GM12865 (cell line): ENCODE measurements at regions not wholly inside any gene's neighbourhood (a gene's known extent, or its start where the extent isn't known, plus 50 kb on each side); places are given as distances from the start of the nearest gene placed in this dataset.

Source experiments
- DNase-seq: peaks from one replicate; pipeline ENCODE4 v3.0.0; 2010; ENCODE audit warnings: low read depth
- H3K4me3 ChIP-seq: 2 replicates; pipeline ENCODE4 v1.5.1; 2011; ENCODE audit warnings: mild to moderate bottlenecking, low read depth, low read length, control low read depth
- TF ChIP-seq, protein P1 (sequence below): IDR thresholded peaks from 2 replicates; pipeline ENCODE4 v1.5.1; 2011; ENCODE audit warnings: low read length, control low read depth, low read depth, inconsistent platforms; ENCODE audit not compliant: insufficient read depth; ENCODE audit errors: missing control alignments

DNA sequence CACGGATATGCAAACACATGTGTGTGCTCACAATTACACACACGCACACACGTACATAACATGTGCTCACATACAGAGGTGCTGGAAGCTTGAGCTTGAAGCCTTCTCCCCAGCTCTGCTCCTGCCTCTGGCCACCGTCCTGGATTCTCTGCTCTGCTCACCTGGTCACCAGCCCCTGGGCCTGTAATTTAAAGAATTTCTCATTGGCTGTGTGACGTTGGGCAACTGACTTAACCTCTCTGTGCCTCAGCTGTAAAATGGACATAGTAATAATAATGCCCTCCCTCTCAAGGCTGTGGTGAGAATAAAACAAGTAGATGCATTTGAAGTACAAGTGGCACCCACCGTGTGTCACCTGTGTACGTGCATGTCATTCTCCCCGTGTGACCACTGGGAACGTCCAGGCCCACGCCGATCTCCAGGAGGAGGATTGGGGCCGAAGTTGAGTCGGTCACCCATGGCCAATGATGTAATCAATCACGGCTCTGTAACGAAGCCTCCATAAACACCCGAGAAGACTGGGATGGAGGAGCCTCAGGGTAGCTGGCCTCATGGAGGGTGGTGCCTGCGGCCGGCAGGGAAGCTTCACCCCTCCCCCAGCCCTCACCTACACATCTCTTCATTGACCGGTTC is 160.9 kb upstream of the AFDN start:
- TF ChIP-seq, protein P1, sequence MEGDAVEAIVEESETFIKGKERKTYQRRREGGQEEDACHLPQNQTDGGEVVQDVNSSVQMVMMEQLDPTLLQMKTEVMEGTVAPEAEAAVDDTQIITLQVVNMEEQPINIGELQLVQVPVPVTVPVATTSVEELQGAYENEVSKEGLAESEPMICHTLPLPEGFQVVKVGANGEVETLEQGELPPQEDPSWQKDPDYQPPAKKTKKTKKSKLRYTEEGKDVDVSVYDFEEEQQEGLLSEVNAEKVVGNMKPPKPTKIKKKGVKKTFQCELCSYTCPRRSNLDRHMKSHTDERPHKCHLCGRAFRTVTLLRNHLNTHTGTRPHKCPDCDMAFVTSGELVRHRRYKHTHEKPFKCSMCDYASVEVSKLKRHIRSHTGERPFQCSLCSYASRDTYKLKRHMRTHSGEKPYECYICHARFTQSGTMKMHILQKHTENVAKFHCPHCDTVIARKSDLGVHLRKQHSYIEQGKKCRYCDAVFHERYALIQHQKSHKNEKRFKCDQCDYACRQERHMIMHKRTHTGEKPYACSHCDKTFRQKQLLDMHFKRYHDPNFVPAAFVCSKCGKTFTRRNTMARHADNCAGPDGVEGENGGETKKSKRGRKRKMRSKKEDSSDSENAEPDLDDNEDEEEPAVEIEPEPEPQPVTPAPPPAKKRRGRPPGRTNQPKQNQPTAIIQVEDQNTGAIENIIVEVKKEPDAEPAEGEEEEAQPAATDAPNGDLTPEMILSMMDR, result no peak
- no peak for DNase-seq
- no peak overlapping the region for H3K4me3 ChIP-seq

DNA sequence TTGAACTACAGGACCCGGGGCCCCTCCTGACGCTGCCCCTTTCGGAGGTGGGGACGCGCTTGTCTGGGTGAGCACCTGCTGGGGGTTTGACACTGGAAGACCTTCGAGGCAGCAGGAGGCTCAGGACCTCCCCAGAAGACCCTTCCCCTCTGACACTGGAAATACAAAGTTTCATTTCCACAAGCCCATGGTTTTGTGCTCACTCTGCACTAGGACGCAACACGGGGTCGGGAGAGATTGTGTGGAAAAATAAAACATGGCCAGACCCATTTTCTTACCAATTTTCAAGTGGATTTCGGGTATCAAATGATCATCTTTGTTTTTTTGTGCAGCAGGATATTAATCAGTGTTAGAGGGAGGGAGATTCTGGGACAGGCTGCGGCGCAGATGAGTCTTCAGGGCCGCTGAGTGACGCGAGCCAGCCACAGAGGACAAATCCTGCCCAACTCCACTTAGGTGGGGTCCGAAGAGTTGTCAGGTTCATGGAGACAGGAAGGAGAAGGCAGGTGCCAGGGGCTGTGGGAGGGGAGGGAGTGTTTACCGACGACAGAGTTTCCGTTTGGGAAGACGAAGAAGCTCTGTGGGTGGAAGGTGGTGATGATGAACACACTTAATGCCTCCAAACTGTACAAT is 160.0 kb upstream of the AFDN start:
- H3K4me3 ChIP-seq, result no peak overlapping the region
- no peak for DNase-seq
- TF ChIP-seq, protein P1, result no peak

DNA sequence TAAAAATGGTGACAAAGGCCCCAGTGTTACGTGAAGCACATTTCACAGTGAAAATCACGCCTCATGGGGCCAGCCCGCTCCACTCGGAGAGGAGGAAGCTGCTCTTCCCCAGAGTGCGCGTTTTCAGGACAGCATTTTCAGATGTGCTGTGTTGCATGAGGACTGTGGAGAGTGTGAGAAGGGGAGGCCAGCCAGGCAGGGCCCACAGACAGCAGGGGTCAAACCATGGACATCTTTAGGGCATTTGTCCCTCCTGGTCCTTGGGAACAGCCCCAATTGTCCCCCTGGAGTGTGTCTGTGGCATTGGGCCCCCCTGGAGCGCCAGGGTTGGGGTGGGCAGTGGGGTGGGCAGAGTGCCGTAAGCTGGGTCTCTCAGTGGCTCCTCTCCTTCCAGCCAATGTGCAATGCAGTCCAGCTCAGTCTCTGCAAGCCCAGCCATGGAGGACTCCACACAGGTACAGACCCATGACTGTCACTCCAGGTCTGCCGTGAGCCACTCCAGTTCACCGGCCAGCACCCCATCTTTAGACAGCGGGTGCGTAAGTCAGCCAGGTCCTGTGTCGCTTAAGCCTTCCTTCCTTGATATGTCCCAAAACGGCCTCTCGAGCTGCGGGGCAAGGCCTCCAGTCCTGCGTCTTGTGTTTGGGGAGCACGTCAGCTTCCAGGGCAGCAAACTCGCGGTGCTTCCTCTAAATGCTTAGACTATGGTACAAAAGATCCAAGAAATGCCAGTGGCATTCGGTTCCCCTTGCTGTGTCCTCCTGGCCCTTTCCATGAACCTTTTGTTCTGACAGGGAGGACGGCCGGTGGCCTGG is 159.3 kb upstream of the AFDN start:
- no peak for DNase-seq
- no peak overlapping the region for H3K4me3 ChIP-seq
- TF ChIP-seq, protein P1, result no peak

DNA sequence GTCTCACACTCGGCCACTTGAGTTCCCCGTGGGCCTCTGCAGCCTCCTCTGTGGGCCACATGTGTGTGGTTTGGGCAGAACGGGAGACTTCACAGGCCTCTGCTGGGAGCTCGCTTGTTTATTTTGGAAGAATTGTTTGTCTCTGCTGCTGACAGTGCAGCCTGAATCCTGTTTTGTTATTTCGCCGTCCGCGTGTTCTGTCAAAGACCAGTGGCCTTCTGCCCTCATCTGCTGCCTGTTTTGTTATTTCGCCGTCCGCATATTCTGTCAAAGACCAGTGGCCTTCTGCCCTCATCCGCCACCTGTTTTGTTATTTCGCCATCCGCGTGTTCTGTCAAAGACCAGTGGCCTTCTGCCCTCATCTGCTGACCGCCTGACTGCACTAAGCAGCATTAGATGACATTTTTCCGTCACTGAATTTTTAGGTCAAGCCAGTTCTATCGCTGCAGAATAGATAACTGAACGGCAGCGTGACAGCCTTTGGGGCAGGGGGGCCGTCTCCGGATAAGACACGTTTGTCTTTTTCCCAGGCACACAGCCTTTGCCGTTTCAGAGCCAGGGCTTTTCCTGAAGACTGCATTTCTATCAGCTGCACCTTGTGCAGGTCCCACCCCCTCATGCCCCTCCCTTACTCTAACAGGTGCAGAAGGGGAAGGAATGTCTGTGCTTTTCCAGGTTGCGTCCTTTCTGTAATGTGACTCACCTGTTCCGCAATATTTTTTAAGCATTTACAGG is 158.5 kb upstream of the AFDN start:
- no peak for DNase-seq
- TF ChIP-seq, protein P1, result no peak
- no peak overlapping the region for H3K4me3 ChIP-seq

DNA sequence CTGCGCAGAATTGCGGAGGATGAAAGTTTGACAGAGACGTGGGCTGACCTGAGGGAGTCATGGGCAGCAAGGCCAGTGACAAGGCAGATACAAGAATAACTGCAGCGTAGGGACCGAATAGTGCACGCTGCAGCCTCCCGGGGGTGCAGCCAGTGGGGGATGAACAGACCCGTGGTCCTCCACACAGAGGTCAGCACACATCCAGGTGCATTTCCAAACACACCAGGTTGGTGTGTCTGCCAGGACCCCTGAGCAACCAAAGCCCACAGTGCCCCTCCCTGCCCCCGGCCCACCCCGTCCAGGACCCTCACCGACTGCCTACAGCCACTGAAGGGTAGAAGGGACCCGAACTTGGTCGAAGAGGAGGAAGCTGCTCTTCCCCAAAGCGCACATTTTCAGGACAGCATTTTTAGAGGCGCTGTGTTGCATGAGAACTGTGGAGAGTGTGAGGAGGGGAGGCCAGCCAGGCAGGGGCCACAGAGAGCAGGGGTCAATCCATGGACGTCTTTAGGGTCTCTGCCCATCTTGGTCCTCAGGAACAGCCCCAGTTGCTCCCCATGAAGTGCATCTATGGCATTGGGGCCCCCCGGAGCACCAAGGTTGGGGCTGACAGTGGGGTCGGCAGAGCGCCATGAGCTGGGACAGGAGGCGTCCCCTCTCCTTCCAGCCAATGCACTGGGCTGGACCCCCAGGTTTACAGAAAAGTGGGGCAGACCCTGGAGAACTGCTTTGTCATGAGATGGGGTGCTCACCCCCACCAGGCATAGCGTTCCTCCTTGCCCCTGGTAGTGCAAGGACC is 157.8 kb upstream of the AFDN start:
- H3K4me3 ChIP-seq, result no peak overlapping the region
- TF ChIP-seq, protein P1, result no peak
- DNase-seq, result no peak

DNA sequence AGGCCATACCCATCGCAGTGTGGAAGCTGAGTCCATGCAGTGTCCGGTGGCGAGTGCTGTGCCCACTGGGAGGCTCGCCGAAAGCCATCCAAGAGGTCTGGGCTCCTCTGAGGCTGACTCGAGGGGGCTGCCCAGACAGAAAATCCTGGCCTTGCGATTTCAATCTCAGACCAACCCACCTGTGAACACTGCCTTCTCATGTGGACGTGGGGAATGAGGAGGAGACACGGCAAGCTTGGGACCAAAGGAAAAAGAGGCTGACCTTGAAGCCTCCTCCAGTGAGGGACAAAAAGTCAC is 157.2 kb upstream of the AFDN start:
- H3K4me3 ChIP-seq, result no peak overlapping the region
- TF ChIP-seq, protein P1, result no peak
- DNase-seq, result no peak
